GM23248 (cell line): ENCODE measurements at regions not wholly inside any gene's neighbourhood (a gene's known extent, or its start where the extent isn't known, plus 50 kb on each side); places are given as distances from the start of the nearest gene placed in this dataset.

ENCODE experiments used
- DNase-seq: peaks from one replicate; pipeline ENCODE4 v3.0.0-alpha.2; 2015
- H2AFZ ChIP-seq: fragments of 200-600 bp; sonication (generic); 2 replicates; pipeline ENCODE4 v1.6.1; 2016; ENCODE audit warnings: antibody characterized with exemption
- H3F3A ChIP-seq: fragments of 200-600 bp; sonication (generic); 2 replicates; pipeline ENCODE4 v1.6.1; 2016; ENCODE audit warnings: mild to moderate bottlenecking, antibody characterized with exemption, mixed run types; ENCODE audit not compliant: insufficient read depth
- H3K27ac ChIP-seq: fragments of 200-600 bp; sonication (generic); 2 replicates; pipeline ENCODE4 v1.5.1; 2016; ENCODE audit warnings: mild to moderate bottlenecking
- H3K27me3 ChIP-seq: fragments of 200-600 bp; sonication (generic); replicated peaks from 2 replicates; pipeline ENCODE4 v1.6.1; 2016; ENCODE audit warnings: mild to moderate bottlenecking; ENCODE audit not compliant: insufficient read depth
- H3K36me3 ChIP-seq: fragments of 200-600 bp; sonication (generic); 2 replicates; pipeline ENCODE4 v1.6.1; 2016; ENCODE audit warnings: low read depth, mild to moderate bottlenecking
- H3K4me1 ChIP-seq: fragments of 200-600 bp; sonication (generic); 2 replicates; pipeline ENCODE4 v1.6.1; 2016; ENCODE audit warnings: mild to moderate bottlenecking; ENCODE audit not compliant: insufficient read depth
- H3K4me2 ChIP-seq: fragments of 200-600 bp; sonication (generic); one replicate; pipeline ENCODE4 v1.6.1; 2016; ENCODE audit warnings: mild to moderate bottlenecking; ENCODE audit not compliant: unreplicated experiment
- H3K4me3 ChIP-seq: fragments of 200-600 bp; sonication (generic); 2 replicates; pipeline ENCODE4 v1.5.1; 2016; ENCODE audit warnings: mild to moderate bottlenecking
- H3K79me2 ChIP-seq: fragments of 200-600 bp; sonication (generic); 2 replicates; pipeline ENCODE4 v1.6.1; 2016; ENCODE audit warnings: mild to moderate bottlenecking; ENCODE audit not compliant: insufficient read depth
- H3K9ac ChIP-seq: fragments of 200-600 bp; sonication (generic); 2 replicates; pipeline ENCODE4 v1.6.1; 2016; ENCODE audit warnings: mild to moderate bottlenecking
- H3K9me2 ChIP-seq: fragments of 200-600 bp; sonication (generic); 2 replicates; pipeline ENCODE4 v1.6.1; 2016; ENCODE audit warnings: mixed run types, mild to moderate bottlenecking, moderate library complexity; ENCODE audit not compliant: insufficient read depth
- H3K9me3 ChIP-seq: fragments of 200-600 bp; sonication (generic); one replicate; pipeline ENCODE4 v1.6.1; 2017; ENCODE audit warnings: low read depth
- H4K20me1 ChIP-seq: fragments of 200-600 bp; sonication (generic); 2 replicates; pipeline ENCODE4 v1.6.0; 2016; ENCODE audit not compliant: insufficient read depth
- EZH2 ChIP-seq: fragments of 200-600 bp; sonication (generic); IDR thresholded peaks from 2 replicates; pipeline ENCODE4 v1.6.1; 2018; ENCODE audit warnings: antibody characterized with exemption, mild to moderate bottlenecking; ENCODE audit not compliant: insufficient read depth, poor library complexity, severe bottlenecking
- EZH2phosphoT487 ChIP-seq: fragments of 200-600 bp; sonication (generic); IDR thresholded peaks from 2 replicates; pipeline ENCODE4 v1.6.1; 2018; ENCODE audit warnings: antibody characterized with exemption, moderate library complexity, mild to moderate bottlenecking, low read depth; ENCODE audit not compliant: insufficient read depth
- WGBS, 2 experiments: methylation state at CpG; one replicate each; pipeline ENCODE4 v1.1.6; 2015 to 2017; ENCODE audit warnings: low lambda C conversion rate in 2 of 2, low coverage in 1 of 2; ENCODE audit errors: missing lambda C conversion rate in 2 of 2; 5-methylcytosine and 5-hydroxymethylcytosine counted together
- in situ Hi-C: fragments of 300-500 bp; cut with MboI; formaldehyde crosslinking; loops from 2 replicates; pipeline ENCODE4 v1.15.0; 2020

DNA sequence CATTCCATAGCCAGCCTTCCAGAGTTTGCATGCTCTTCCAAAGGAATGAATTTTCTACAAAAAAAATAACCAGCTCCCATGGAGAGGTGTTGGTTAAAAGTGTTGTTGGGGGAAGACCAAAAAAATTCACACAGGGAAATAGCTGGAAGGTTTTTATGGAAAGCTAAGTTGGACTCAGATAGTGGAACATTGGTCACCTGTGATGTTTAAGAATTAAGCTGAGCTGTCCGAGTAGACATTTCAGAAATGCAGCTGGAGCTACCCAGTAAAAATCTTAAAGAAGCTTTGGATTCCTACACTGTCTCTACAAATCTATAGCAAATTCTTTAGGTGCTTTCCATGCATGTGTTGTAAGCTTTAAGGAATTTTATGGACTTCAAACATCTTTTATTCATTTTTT lies 155.5 kb downstream of the THBS2 start:
- Histone ChIP-seq H4K20me1 (no peaks in the 10 kb centered on the region), H3K36me3 (no peaks in the 10 kb centered on the region), H3K4me2 (no peak overlapping the region), H3K79me2 (no peaks in the 10 kb centered on the region), H3K27me3 (no peaks in the 10 kb centered on the region), H3F3A (peaks cover 21% of the 10 kb centered on the region), H3K9ac (no peak overlapping the region; the same call in 1 of the 2 replicates), H3K4me1 (peaks cover 38% of the 10 kb centered on the region), H3K9me3 (no peaks in the 10 kb centered on the region), H3K9me2 (no peaks in the 10 kb centered on the region), H3K4me3 (no peak overlapping the region), H3K27ac (peak overlapping the region; percentile 81; the same call in 1 of the 2 replicates), H2AFZ (no peak overlapping the region)
- DNase-seq = peak; percentile 4
- in situ Hi-C loops = no loop called here
- 85 to 100% methylated on average over 1 of the region's 1 CpG for WGBS, 2 experiments
- TF ChIP-seq EZH2phosphoT487 (no peak), EZH2 (no peak)

DNA sequence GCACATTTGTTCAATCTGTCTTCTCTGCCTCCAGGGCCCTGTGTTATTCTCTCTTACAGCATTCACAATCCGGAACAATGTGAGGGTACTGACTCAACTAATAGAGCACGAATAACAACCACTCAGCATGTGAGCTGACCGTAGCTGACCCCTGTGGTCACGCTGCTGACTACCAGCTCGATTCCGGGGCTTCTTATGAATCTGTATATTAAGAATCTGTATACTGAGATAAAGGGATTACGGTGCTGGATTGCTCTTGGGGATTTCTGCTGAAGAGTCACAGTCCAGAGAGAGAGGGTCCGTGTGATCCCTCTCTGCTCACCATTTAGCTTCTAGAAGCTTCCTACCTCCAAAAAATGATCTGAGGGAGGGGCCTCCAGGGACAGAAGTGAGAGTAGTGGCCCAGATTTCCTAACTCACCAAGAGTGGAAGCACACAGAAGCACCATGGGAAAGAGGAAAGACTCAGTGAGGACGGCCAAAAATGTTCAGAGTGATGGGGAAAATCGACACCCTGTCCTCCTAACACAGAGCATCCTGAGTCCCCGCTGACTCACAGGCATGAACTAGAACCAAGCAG lies 156.2 kb downstream of the THBS2 start:
- peak; percentile 88 for TF ChIP-seq EZH2phosphoT487
- TF ChIP-seq EZH2 = no peak
- H3K9me3 ChIP-seq = no peaks in the 10 kb centered on the region
- DNase-seq = peak; percentile 97
- peaks cover 36% of the 10 kb centered on the region for H3K4me1 ChIP-seq
- peak overlapping the region; percentile 44 for H3K4me2 ChIP-seq
- H3K4me3 ChIP-seq = 0 out of 2 replicates have a peak overlapping the region, but pooled peaks have one; percentile 32
- peak overlapping the region; percentile 81 for H3K27ac ChIP-seq
- in situ Hi-C loops = no loop called here
- no peaks in the 10 kb centered on the region for H4K20me1 ChIP-seq
- no peaks in the 10 kb centered on the region for H3K36me3 ChIP-seq
- peaks cover 19% of the 10 kb centered on the region for H3F3A ChIP-seq
- 38 to 43% methylated on average over 11 of the region's 11 CpGs for WGBS, 2 experiments
- peak overlapping the region; percentile 66 for H3K9ac ChIP-seq
- H3K79me2 ChIP-seq = no peaks in the 10 kb centered on the region
- H3K27me3 ChIP-seq = no peaks in the 10 kb centered on the region
- H2AFZ ChIP-seq = peak overlapping the region; percentile 22; the same call in 1 of the 2 replicates
- no peaks in the 10 kb centered on the region for H3K9me2 ChIP-seq

GRCh38 chr6:169096388-169096787 lies 157.3 kb downstream of the THBS2 start:
- in situ Hi-C loops = no loop called here
- WGBS, 2 experiments = 94% methylated on average over 5 of the region's 5 CpGs
- peak overlapping the region; percentile 81; the same call in 1 of the 2 replicates for H3K27ac ChIP-seq
- H3F3A ChIP-seq = peaks cover 8% of the 10 kb centered on the region; the same call in 1 of the 2 replicates
- H3K4me3 ChIP-seq = no peak overlapping the region
- no peaks in the 10 kb centered on the region for H3K27me3 ChIP-seq
- TF ChIP-seq EZH2phosphoT487 (no peak), EZH2 (no peak)
- no peaks in the 10 kb centered on the region for H3K79me2 ChIP-seq
- no peak for DNase-seq
- H3K36me3 ChIP-seq = no peaks in the 10 kb centered on the region
- H3K9me3 ChIP-seq = no peaks in the 10 kb centered on the region
- peak overlapping the region; percentile 44 for H3K4me2 ChIP-seq
- H4K20me1 ChIP-seq = no peaks in the 10 kb centered on the region
- no peaks in the 10 kb centered on the region for H3K9me2 ChIP-seq
- H3K9ac ChIP-seq = peak overlapping the region; percentile 66; the same call in 1 of the 2 replicates
- H2AFZ ChIP-seq = no peak overlapping the region
- peaks cover 25% of the 10 kb centered on the region for H3K4me1 ChIP-seq

DNA sequence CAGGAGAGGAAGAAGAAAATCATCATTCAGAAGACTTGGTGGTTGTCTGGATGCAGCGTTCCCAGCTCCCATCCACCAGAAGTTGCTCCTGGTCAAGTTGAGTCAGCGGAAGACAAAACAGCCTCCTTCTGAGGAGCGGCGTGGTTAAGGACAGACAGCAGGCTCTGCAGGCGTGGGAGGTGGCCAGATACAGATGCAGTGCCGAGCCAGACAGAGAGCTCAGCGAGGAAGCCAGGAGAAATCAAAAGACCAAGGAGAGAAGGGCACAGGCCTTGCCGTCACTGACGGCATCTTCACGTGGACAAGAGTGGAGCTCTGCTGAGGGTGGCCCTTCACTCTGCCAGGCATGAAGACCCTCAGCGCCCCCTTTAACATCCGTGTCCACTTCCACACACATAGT lies 158.5 kb downstream of the THBS2 start:
- H3F3A ChIP-seq = peaks cover 6% of the 10 kb centered on the region; the same call in 1 of the 2 replicates

More for the DNA sequence above, 158.5 kb downstream of the THBS2 start:
- no peak for DNase-seq
- Histone ChIP-seq H3K4me2 (no peak overlapping the region), H3K79me2 (no peaks in the 10 kb centered on the region), H3K27ac (no peak overlapping the region), H3K9ac (no peak overlapping the region), H4K20me1 (no peaks in the 10 kb centered on the region), H3K27me3 (no peaks in the 10 kb centered on the region), H3K4me3 (no peak overlapping the region), H3K36me3 (no peaks in the 10 kb centered on the region), H2AFZ (no peak overlapping the region), H3K9me3 (no peaks in the 10 kb centered on the region), H3K4me1 (peaks cover 25% of the 10 kb centered on the region), H3K9me2 (no peaks in the 10 kb centered on the region)
- TF ChIP-seq EZH2 (no peak), EZH2phosphoT487 (no peak)
- in situ Hi-C loops = no loop called here
- WGBS, 2 experiments = 82 to 86% methylated on average over 12 of the region's 12 CpGs
